ENCODE measurements at regions not wholly inside any gene's neighbourhood (a gene's known extent, or its start where the extent isn't known, plus 50 kb on each side); places are given as distances from the start of the nearest gene placed in this dataset.
A peak's percentile ranks its signal among the peaks of the same experiment; 100 is the strongest.
"Not testable (repeated sequence)": the region's sequence is repeated elsewhere in the genome, so short reads cannot be mapped to it uniquely, and the experiment has no call there.

GRCh38 chr2:56985609-56986008 is 801.8 kb downstream of the CCDC85A start:
- DNase-seq, result no peak

GRCh38 chr2:57022496-57022895 is 838.7 kb downstream of the CCDC85A start:
- DNase-seq, result no peak

DNA sequence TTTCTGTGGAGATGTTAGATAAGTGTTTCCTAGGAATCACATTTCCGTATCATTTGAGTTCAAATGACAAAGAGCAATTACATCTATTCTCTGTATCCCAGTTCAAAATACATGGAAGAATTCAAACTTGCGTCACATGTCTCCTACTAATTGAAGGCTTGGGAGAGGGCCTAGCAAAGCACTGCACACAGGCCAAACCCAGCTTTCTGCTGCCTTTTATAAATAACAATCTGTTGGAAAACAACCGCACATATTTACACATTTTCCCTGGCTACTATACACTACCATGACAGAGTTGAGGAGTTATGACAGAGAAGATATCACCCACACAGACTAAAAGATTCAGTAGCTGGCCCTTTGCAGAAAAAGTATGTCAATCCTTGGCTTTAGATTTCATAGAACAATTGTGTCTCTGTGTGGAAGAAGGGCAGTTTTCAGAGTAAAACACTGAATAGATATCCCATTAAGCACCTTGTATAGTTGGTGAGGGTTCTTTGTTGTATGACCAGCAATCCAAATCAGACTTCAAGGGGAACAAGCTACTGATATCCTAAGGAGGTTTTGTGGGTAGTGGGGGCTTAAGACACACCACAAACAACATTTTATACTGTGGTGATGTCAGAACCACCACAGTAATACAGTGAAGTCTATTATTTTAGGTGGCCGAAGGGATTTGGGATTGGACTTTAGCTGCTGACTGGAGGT is 861.3 kb downstream of the CCDC85A start:
- DNase-seq, result no peak

- no peak for DNase-seq
Measured at GRCh38 chr2:57049273-57049672, 865.5 kb downstream of the CCDC85A start.

DNA sequence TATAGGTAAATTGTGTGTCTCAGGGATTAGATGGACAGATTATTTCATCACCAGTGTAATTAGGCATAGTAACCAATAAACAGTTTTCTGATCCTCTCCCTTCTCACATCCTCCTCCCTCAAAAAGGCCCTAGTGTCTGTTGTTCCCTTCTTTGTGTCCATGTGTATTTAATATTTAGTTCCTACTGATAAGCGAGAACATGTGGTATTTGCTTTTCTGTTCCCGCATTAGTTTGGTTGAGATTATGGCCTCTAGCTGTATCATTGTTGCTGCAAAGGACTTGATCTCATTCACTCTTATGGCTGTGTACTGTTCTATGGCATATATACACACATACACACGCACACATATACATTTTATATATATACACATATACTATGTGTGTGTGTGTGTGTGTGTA is 866.2 kb downstream of the CCDC85A start:
- no peak for DNase-seq

GRCh38 chr2:57066301-57066700 is 882.5 kb downstream of the CCDC85A start:
- DNase-seq, result not testable (repeated sequence)

DNA sequence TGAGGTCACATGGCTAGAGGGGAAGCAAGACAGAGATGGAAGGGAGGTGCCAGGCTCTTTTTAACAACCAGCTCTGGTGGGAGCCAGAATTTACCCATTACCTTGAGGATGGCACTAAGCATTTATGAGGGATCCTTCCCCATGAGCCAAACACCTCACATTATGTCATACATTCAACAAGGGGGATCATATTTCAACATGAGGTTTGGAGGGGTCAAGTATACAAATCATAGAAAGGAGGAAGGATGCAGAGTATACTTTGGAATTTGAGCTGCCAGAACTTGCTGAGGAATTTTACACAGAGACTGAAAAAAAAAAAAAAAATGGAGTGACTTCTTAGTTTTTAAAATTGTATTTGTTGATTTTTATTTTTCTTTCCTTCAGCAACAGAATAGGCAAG is 891.4 kb downstream of the CCDC85A start:
- peak; percentile 4 for DNase-seq

GRCh38 chr2:57080035-57080434 is 896.2 kb downstream of the CCDC85A start:
- DNase-seq, result no peak

DNA sequence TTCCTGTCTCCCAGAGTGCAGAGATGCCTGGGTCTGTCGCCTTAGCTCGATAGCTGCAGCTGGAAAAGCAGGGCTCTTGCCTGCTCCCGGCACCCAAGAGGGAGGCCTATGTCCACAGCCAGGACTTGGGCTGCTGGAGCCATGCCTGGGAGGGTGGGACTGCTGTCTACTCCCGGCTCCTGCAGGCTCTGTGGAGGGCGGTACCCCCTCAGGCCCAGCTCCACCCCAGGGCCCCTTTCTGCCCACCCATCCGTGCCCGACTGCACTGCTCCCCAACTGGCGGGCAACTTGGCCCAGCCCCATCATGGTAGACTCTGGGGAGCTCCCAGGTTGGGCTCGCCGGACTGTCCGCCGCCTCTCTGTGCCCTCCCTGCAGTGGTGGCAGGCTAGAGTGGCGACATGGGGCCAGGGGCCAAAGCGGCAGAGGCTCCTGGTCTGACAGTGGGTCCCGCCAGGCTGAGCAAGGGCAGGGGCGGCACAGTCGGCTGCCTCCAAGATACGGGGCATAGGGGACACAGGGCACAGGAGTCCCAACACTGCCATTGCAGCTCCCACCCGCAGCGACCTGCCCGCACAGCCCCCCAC is 901.0 kb downstream of the CCDC85A start:
- DNase-seq, result no peak

- DNase-seq, result no peak
Measured at GRCh38 chr2:57093020-57093419, 909.2 kb downstream of the CCDC85A start.

DNA sequence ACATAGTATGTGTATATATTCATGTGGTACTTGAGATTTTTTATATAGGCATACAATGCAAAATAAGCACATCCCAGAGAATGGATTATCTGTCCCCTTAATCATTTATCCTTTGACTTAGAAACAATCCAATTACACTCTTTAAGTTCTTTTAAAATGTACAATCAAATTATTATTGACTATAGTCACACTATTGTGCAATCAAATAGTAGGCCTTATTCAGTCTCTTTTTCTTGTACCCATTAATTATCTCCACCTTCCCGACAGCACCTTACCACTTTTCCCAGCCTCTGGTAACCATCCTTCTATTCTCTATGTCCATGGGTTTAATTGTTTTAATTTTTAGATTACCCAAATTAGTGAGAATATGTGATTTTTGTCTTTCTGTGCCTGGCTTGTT is 914.1 kb downstream of the CCDC85A start:
- no peak for DNase-seq

- no peak for DNase-seq
Measured at GRCh38 chr2:57100436-57100835, 916.6 kb downstream of the CCDC85A start.

GRCh38 chr2:57105694-57106093 is 921.9 kb downstream of the CCDC85A start:
- DNase-seq, result no peak

- DNase-seq, result no peak
Measured at GRCh38 chr2:57107353-57107752, 923.6 kb downstream of the CCDC85A start.

- DNase-seq, result no peak
Measured at GRCh38 chr2:57111531-57111930, 927.7 kb downstream of the CCDC85A start.

DNA sequence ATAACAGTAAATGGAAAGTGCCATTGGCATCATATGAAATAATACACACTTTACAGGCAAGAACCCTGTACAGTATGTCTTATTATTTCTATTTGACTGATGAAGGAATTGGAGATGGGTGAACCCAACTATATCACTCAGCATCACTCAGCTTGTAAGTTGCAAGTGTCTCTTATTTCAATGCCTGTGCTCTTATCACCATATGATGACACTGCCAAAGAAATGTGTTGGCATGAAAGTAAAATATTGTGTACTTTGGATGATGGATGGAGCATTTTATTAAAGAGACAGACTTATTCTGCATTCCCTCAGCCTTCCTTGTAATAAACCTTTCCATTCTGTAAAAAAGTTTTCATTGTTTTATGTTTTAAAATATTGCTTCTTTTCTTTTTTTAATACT is 927.5 kb upstream of the VRK2 start:
- no peak for DNase-seq

DNA sequence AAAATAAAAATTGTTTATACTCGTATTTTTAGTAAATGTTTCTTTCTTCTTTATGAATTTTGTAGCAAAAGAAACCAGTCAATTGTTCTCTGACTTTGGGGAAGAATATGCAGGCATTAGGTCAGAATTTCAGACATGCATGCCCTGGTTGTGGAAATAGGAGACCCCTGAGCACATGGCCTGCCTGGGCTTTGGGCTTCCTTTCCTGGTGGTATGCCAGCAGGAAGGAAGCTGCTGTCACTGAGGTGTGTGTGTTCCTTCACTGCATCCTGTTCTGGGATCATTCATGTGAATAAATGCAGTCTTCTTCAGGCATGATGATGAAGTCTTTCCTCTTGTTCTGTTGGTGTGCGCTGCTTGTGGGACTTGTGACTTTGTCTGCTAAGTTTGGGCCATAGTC is 920.2 kb upstream of the VRK2 start:
- no peak for DNase-seq

- no peak for DNase-seq
Measured at GRCh38 chr2:57139179-57139578, 907.4 kb upstream of the VRK2 start.

DNA sequence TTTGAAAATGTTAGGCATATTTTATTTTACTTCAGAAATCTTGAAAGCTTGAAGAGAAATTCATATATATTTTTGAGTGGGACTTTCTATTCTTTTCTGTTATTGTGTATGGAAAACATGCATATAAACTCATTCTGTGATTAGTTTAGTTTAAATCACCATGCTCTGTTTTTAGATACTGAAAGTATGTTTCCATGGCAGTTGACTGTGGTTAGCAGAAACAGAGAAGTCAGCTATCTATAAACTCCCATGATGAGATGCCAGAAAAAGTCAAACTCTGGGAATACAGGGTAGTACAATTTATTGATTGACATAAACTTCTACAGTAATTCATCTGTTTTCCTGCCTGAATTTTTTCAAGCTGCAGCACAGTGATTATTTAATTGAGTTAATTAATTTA is 905.3 kb upstream of the VRK2 start:
- no peak for DNase-seq

DNA sequence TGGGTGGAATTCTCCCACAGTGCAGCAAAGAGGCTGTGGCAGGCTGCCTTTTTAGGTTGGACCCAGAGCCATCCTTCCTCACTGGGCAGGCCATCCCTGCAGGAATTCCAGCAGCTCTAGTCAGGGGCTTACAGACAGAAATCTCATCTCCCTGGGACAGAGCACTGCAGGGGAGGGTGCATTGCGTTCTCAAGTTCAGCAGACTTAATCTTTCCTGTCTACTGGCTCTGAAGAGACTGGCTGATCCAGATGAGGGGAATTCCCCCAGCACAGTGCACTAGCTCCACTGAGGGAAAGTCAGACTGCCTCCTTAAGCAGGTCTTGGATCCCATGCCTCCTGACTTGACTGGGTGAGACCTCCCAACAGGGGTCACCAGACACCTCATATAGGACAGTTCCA is 899.7 kb upstream of the VRK2 start:
- DNase-seq, result no peak

DNA sequence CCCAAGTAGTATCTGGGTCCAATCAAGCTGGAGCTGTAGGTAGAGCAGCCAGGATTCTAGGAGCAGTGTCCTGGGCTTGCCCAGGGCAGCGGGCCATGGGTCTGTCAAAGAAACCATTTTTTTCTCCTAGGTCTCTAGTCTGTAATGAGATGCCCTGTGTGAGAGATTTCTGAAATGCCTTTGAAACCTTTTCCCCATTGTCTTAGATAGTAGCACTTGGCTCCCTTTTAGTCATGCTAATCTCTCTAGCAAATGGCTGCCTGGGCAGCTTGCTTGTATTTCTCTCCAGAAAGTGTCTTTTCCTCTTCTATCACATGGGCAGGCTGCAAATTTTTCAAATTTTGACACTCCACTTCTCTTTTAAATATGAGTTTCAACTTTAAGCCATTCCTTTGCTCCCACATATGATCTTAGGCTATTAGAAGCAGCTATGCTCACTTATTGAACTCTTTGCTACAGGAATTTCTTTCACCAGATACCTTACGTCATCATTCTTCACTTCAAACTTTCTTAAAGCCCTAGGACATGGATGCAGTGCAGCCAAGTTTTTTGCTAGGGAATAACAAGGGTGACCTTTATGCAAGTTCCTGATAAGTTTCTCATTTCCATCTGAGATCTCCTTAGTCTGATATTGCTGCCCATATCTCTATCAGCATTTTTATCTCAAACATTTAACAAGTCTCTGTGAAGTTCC is 890.2 kb upstream of the VRK2 start:
- no peak for DNase-seq

GRCh38 chr2:57160976-57161375 is 885.6 kb upstream of the VRK2 start:
- DNase-seq, result no peak

DNA sequence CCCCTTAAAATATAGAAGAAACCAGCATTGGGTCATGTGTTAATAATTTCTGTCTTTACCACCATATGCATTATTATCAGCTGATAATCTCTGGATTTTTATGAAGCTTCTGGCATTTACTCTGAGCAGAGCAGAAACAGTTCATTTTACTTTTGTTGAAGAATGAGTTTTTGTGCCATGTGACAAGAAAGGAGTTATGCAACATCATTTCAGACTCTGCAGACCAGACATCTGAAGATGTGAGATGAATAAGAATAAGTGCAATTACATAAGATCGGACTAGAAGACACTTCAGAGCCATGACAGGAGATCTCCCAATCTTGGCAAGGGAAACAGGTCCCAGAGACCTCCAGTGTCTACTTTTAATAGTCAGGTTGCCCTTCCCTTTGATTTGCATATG is 869.4 kb upstream of the VRK2 start:
- no peak for DNase-seq

Measured in left kidney (tissue), 1 donor.